AG08396 (cell line): ENCODE measurements at regions not wholly inside any gene's neighbourhood (a gene's known extent, or its start where the extent isn't known, plus 50 kb on each side); places are given as distances from the start of the nearest gene placed in this dataset.
"Not testable (repeated sequence)": the region's sequence is repeated elsewhere in the genome, so short reads cannot be mapped to it uniquely, and the experiment has no call there.

Experiments
- DNase-seq: peaks from one replicate; pipeline ENCODE4 v3.0.0; 2012; ENCODE audit warnings: low spot score, mixed read lengths

GRCh38 chr1:88472298-88472697 lies 211.8 kb upstream of the PKN2 start:
- no peak for DNase-seq

- DNase-seq: no peak
Measured at GRCh38 chr1:88472714-88473113, 211.4 kb upstream of the PKN2 start.

GRCh38 chr1:88474555-88475304 lies 209.3 kb upstream of the PKN2 start:
- no peak for DNase-seq

- no peak for DNase-seq
Measured at GRCh38 chr1:88484881-88485280, 199.2 kb upstream of the PKN2 start.

GRCh38 chr1:88488237-88488636 lies 195.8 kb upstream of the PKN2 start:
- no peak for DNase-seq

GRCh38 chr1:88490676-88491075 lies 193.4 kb upstream of the PKN2 start:
- no peak for DNase-seq

- DNase-seq: no peak
Measured at GRCh38 chr1:88499671-88500070, 184.4 kb upstream of the PKN2 start.

GRCh38 chr1:88502886-88503285 lies 181.2 kb upstream of the PKN2 start:
- no peak for DNase-seq

- no peak for DNase-seq
Measured at GRCh38 chr1:88503646-88504045, 180.4 kb upstream of the PKN2 start.

GRCh38 chr1:88504601-88505000 lies 179.5 kb upstream of the PKN2 start:
- no peak for DNase-seq

- DNase-seq: no peak
Measured at GRCh38 chr1:88509379-88509778, 174.7 kb upstream of the PKN2 start.

- DNase-seq: no peak
Measured at GRCh38 chr1:88514544-88515060, 169.5 kb upstream of the PKN2 start.

GRCh38 chr1:88517499-88517898 lies 166.6 kb upstream of the PKN2 start:
- DNase-seq: not testable (repeated sequence)

- no peak for DNase-seq
Measured at GRCh38 chr1:88519156-88519555, 164.9 kb upstream of the PKN2 start.

GRCh38 chr1:88523854-88524528 lies 160.1 kb upstream of the PKN2 start:
- DNase-seq: no peak

- DNase-seq: no peak
Measured at GRCh38 chr1:88526456-88526855, 157.6 kb upstream of the PKN2 start.

GRCh38 chr1:88528792-88529191 lies 155.3 kb upstream of the PKN2 start:
- no peak for DNase-seq

GRCh38 chr1:88529581-88529980 lies 154.5 kb upstream of the PKN2 start:
- no peak for DNase-seq

- no peak for DNase-seq
Measured at GRCh38 chr1:88530246-88530645, 153.8 kb upstream of the PKN2 start.

GRCh38 chr1:88537787-88538186 lies 146.3 kb upstream of the PKN2 start:
- DNase-seq: no peak

GRCh38 chr1:88538222-88538899 lies 145.7 kb upstream of the PKN2 start:
- no peak for DNase-seq

- no peak for DNase-seq
Measured at GRCh38 chr1:88540255-88540654, 143.8 kb upstream of the PKN2 start.

- no peak for DNase-seq
Measured at GRCh38 chr1:88541596-88541995, 142.5 kb upstream of the PKN2 start.
